ENCODE measurements at regions not wholly inside any gene's neighbourhood (a gene's known extent, or its start where the extent isn't known, plus 50 kb on each side); places are given as distances from the start of the nearest gene placed in this dataset.

DNA sequence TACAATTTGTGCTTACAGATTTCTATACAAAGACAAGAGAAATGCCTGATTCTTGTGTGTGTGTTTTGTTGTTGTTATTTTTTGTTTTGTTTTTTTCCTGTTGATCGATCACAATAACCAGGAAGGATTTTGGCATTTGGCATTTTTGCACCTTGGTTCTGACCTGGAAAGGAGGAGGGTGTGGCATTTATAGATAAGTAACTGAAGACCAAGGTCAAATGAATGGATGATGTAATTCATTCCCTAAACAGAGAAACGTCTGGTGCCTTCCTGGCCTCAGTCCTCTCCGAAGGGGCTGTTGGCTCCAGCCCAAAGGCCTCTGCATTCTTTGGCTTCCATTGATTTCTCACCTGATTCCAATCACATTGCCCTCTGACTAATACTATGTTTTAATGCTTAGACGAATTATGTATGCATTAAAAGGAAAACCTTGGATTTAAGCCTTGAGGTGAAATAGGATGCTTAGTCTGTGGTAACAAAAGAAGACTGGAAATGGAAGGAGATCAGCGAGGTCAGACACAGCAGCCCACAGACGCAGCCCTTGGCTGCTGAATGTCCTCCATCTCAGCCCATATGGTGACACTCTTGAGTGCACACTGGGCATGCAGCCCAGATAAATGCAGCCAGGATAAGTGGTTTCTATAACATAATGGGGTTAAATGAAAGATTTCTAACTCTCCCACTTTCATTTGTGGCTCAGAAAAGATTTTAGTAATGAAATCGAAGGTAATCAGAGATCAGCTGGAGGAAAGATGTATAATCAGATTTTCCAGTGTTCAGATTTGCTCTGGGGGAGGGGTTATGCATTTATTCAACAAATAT is 60.5 kb upstream of the TRIM2 start:
- TF ChIP-seq EP300 (IDR thresholded peaks at IDR 0.05): no peak
- no peak for TF ChIP-seq POLR2A (IDR thresholded peaks at IDR 0.05)
- TF ChIP-seq, protein P1, sequence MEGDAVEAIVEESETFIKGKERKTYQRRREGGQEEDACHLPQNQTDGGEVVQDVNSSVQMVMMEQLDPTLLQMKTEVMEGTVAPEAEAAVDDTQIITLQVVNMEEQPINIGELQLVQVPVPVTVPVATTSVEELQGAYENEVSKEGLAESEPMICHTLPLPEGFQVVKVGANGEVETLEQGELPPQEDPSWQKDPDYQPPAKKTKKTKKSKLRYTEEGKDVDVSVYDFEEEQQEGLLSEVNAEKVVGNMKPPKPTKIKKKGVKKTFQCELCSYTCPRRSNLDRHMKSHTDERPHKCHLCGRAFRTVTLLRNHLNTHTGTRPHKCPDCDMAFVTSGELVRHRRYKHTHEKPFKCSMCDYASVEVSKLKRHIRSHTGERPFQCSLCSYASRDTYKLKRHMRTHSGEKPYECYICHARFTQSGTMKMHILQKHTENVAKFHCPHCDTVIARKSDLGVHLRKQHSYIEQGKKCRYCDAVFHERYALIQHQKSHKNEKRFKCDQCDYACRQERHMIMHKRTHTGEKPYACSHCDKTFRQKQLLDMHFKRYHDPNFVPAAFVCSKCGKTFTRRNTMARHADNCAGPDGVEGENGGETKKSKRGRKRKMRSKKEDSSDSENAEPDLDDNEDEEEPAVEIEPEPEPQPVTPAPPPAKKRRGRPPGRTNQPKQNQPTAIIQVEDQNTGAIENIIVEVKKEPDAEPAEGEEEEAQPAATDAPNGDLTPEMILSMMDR (IDR thresholded peaks at IDR 0.05): no peak
- TF ChIP-seq POLR2AphosphoS5 (IDR thresholded peaks at IDR 0.05): no peak
- Histone ChIP-seq H3K27ac (no peak overlapping the region), H3K9me3 (no peaks in the 10 kb centered on the region), H3K36me3 (no peaks in the 10 kb centered on the region), H3K4me1 (peaks cover 15% of the 10 kb centered on the region), H3K27me3 (no peaks in the 10 kb centered on the region), H3K4me3 (no peak overlapping the region)
- DNase-seq (ENCODE audit: low spot score in 2 of 2): no peak
- 29% methylated on average over 7 of the region's 7 CpGs for WGBS

DNA sequence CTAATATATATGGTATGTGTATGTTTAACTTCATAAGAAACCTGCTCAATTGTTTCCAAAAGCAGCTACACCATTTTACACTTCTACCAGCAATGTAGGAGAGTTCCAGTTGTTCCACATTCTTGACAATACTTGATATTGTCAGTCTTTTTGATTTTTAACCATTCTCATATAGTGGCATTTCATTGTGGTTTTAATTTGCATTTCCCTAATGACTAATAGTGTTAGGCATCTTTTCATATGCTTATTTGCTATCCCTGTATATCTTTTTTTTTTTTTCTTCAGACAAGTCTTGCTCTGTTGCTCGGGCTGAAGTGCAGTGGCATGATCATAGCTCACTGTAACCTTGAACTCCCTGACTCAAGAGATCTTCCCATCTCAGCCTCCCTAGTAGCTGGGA is 58.2 kb upstream of the TRIM2 start:
- TF ChIP-seq POLR2AphosphoS5 (IDR thresholded peaks at IDR 0.05) (no peak), POLR2A (IDR thresholded peaks at IDR 0.05) (no peak), EP300 (IDR thresholded peaks at IDR 0.05) (no peak)
- TF ChIP-seq, protein P1 (IDR thresholded peaks at IDR 0.05): no peak
- H3K9me3 ChIP-seq: no peaks in the 10 kb centered on the region
- no peak overlapping the region for H3K4me3 ChIP-seq
- peaks cover 15% of the 10 kb centered on the region for H3K4me1 ChIP-seq
- H3K27me3 ChIP-seq: no peaks in the 10 kb centered on the region
- no peaks in the 10 kb centered on the region for H3K36me3 ChIP-seq
- H3K27ac ChIP-seq: no peak overlapping the region
- WGBS: 61% methylated on average over 1 of the region's 1 CpG
- DNase-seq (ENCODE audit: low spot score in 2 of 2): no peak

DNA sequence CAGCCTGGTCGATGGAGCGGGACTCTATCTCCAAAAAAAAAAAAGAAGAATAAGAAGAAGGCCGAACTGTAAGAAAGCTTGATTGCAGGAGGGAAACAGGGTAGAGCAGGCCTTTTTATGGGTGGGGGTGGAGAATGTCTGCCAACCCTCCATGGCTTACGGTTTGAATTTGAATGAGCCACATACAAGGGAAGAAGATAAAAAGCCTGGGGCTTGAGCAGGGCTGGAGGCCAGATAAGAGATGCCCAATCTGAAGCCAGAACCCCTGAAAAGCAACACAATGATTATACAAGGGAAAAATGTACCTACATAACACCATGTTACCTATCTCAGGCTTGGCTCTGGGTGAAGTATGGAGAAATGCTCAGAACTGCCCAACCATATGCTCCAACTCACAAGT is 57.3 kb upstream of the TRIM2 start:
- H3K27me3 ChIP-seq: no peaks in the 10 kb centered on the region
- H3K36me3 ChIP-seq: no peaks in the 10 kb centered on the region
- no peak overlapping the region for H3K4me3 ChIP-seq
- no peak for DNase-seq (ENCODE audit: low spot score in 2 of 2)
- H3K27ac ChIP-seq: no peak overlapping the region
- no peaks in the 10 kb centered on the region for H3K9me3 ChIP-seq
- peaks cover 16% of the 10 kb centered on the region for H3K4me1 ChIP-seq
- TF ChIP-seq EP300 (IDR thresholded peaks at IDR 0.05) (no peak), POLR2A (IDR thresholded peaks at IDR 0.05) (no peak), POLR2AphosphoS5 (IDR thresholded peaks at IDR 0.05) (no peak)
- TF ChIP-seq, protein P1 (IDR thresholded peaks at IDR 0.05): no peak
- WGBS: 74% methylated on average over 4 of the region's 4 CpGs

DNA sequence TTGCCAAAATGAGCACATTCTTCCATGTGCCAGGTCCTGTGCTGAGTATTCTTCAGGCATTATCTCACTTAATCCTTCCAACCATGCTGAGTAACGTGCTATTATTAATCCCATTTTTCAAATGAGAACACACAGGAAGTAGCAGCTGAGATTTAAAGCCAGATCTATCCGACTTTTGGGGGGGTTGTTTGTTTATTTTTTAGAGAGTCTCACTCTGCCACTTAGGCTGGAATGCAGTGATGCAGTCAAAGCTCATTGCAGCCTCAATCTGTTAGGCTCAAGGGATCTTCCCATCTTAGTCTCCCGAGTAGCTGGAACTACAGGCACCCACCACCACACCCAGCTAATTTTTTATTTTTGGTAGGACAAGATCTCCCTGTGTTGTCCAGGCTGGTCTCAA is 55.5 kb upstream of the TRIM2 start:
- Histone ChIP-seq H3K9me3 (no peaks in the 10 kb centered on the region), H3K27me3 (no peaks in the 10 kb centered on the region), H3K36me3 (no peaks in the 10 kb centered on the region), H3K27ac (no peak overlapping the region), H3K4me1 (peaks cover 17% of the 10 kb centered on the region), H3K4me3 (no peak overlapping the region)
- no peak for DNase-seq (ENCODE audit: low spot score in 2 of 2)
- no peak for TF ChIP-seq POLR2A (IDR thresholded peaks at IDR 0.05)
- TF ChIP-seq EP300 (IDR thresholded peaks at IDR 0.05): no peak
- TF ChIP-seq POLR2AphosphoS5 (IDR thresholded peaks at IDR 0.05): no peak
- TF ChIP-seq, protein P1 (IDR thresholded peaks at IDR 0.05): no peak
- WGBS: 53% methylated on average over 3 of the region's 3 CpGs

DNA sequence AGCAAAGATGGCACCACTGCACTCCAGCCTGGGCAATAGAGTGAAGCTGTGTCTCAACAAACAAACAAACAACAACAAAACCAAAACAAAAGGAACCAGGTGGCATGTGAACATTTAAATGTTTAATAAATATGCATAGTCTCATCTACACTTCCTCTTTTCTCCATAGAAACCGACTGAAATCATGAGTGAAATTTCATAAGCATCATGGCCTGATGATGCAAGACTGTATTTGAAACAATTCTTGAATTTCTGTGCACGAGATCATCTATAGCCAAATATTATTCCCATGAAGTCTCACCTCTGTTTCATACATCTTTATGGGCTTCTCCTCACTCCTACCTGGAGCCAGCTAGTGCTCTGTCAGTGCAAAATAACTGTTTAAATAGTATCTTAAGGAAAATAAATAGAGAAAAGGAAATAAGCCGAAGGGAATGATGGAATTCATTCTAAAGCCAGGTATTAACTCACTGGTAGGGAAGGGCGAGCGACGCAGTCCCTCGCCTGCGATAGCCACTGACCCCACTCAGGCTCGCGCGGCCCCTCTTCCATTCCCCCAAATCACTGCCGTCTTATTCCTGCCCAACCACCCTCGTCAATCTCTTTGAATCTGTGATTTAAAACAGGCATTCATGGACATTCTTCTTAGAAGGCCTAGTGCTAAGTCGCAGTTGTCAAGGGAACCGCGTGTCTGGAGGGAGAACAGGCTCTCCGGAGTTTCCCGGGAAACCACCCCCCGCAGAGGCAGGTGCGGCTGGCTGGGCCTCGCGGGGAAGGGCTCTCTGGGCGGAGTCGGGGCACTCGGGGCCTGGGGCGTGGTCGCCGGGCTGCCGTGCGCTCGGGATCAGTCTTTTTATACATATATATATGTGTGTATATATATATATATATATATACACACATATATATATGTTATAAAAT is 52.4 kb upstream of the TRIM2 start:
- Histone ChIP-seq H3K27me3 (peaks cover 4% of the 10 kb centered on the region), H3K9me3 (no peaks in the 10 kb centered on the region), H3K4me3 (peak overlapping the region; percentile 50), H3K4me1 (peaks cover 20% of the 10 kb centered on the region), H3K36me3 (no peaks in the 10 kb centered on the region), H3K27ac (no peak overlapping the region)
- WGBS: 30% methylated on average over 27 of the region's 31 CpGs
- no peak for TF ChIP-seq POLR2AphosphoS5 (IDR thresholded peaks at IDR 0.05)
- TF ChIP-seq POLR2A (IDR thresholded peaks at IDR 0.05): no peak
- TF ChIP-seq EP300 (IDR thresholded peaks at IDR 0.05): no peak
- TF ChIP-seq, protein P1 (IDR thresholded peaks at IDR 0.05): no peak
- DNase-seq (ENCODE audit: low spot score in 2 of 2): no peak

Data from suprapubic skin (tissue), 4 donors.